ENCODE measurements at regions not wholly inside any gene's neighbourhood (a gene's known extent, or its start where the extent isn't known, plus 50 kb on each side); places are given as distances from the start of the nearest gene placed in this dataset.

GRCh38 chr9:135000647-135001245 is 83.0 kb upstream of the FCN1 start:
- TF ChIP-seq RXRA (IDR thresholded peaks at IDR 0.05; ENCODE audit: borderline replicate concordance, low read depth), result no peak
- no peak for TF ChIP-seq JUND (IDR thresholded peaks at IDR 0.05)
- TF ChIP-seq MAX (IDR thresholded peaks at IDR 0.05; ENCODE audit: low read depth), result no peak
- TF ChIP-seq POLR2AphosphoS5 (IDR thresholded peaks at IDR 0.05; ENCODE audit: low read depth, low read length), result no peak
- no peak for TF ChIP-seq CTCF (IDR thresholded peaks at IDR 0.05)
- no peak for TF ChIP-seq RCOR1 (IDR thresholded peaks at IDR 0.05; ENCODE audit: low read length)
- TF ChIP-seq GABPA (IDR thresholded peaks at IDR 0.05; ENCODE audit: low read depth), result no peak
- no peak for TF ChIP-seq GATA2 (CRISPR knock-in tag; IDR thresholded peaks at IDR 0.05)
- TF ChIP-seq EZH2phosphoT487 (IDR thresholded peaks at IDR 0.05; ENCODE audit: borderline replicate concordance, low read depth), result no peak
- TF ChIP-seq RFX5 (IDR thresholded peaks at IDR 0.05; ENCODE audit: low read length), result no peak
- TF ChIP-seq RAD21 (IDR thresholded peaks at IDR 0.05; ENCODE audit: low read length), result no peak
